Stimulated activated CD8-positive, alpha-beta memory T cell treated with anti-CD3 and anti-CD28 coated beads, Interleukin-4, amount 100 ng/mL, for 1 hour (primary cell): ENCODE measurements at regions not wholly inside any gene's neighbourhood (a gene's known extent, or its start where the extent isn't known, plus 50 kb on each side); places are given as distances from the start of the nearest gene placed in this dataset.
"Not testable (repeated sequence)": the region's sequence is repeated elsewhere in the genome, so short reads cannot be mapped to it uniquely, and the experiment has no call there.

ENCODE experiments used
- DNase-seq, 2 donors: peaks; one replicate each; pipeline ENCODE4 v3.0.0-alpha.2; 2020; ENCODE audit warnings: low read depth in 2 of 2, low spot score in 1 of 2

- DNase-seq: no peak
Observed at GRCh38 chr4:128456171-128456570, 168.6 kb upstream of the PGRMC2 start.

DNA sequence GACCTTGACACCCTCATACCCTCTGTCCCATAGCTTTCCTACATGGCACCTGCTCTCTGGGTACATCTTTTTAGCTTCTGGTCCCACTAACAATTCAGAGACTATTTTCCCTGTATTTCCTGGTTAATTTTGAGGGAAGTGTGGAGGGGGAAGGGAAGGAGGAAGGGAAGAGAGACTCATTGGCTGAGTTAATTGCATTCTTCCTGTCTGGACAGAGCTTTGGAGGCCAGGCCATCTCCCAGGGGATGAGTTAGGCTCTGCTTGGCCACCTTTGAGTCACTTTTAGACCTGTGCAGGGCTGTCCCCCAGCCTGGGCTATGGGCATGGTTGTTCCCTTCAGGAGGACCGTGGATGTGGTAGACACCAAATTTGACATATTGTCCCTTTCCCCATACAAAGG lies 167.9 kb upstream of the PGRMC2 start:
- no peak for DNase-seq

GRCh38 chr4:128454881-128455280 lies 167.3 kb upstream of the PGRMC2 start:
- DNase-seq: no peak

GRCh38 chr4:128454281-128454871 lies 166.8 kb upstream of the PGRMC2 start:
- DNase-seq: peak in 1 of 2 donors; percentile 26

GRCh38 chr4:128452415-128452814 lies 164.8 kb upstream of the PGRMC2 start:
- DNase-seq: no peak

DNA sequence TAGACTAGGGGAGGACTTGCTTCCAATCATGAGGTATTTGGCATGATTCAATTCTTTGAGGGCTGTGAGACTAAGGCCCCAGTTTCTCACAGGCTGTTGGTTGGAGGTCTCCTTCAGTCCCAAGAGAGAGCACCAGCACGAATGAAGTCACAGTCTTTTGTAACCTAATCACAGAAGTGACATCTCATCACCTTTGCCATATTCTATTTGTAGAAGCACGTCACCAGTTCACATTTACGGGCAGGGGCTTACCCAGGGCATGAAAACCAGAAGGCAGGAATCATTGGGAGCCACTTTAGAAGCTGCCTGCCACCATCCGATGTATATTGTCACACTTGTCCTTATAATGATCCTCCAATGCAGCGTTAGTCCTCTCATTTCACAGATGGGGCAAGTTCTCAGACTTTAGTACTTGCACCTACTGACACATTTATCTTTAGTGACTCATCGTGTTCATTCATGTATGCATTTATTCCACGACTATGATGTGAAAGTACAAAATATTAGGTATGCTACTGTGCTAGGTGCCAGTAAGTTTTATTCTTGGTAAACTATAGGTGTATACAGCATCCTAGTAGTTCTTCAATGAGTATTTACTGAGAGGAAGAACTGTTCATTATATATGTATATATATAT lies 163.8 kb upstream of the PGRMC2 start:
- no peak for DNase-seq

- DNase-seq: no peak
Observed at GRCh38 chr4:128450326-128451120, 162.9 kb upstream of the PGRMC2 start.

DNA sequence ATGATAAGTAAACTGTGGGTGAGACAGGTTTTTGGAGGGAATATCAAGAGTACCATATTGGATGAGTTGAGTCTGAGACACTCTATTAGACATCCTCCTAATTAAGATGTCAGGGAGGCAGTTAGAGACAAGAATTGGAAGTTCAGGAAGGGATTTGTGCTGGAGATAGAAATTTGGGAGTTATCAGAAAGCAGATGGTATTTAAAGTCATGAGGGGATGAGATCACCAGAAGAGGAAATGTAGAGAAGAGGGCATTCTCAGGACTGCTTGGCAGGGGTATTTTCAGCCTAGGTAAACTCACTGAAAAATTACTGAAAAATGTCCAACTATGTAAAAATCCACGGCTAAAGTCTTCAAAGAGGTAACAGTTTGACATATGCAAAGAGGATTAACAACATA lies 161.6 kb upstream of the PGRMC2 start:
- DNase-seq: no peak

- DNase-seq: no peak
Observed at GRCh38 chr4:128444544-128445302, 157.1 kb upstream of the PGRMC2 start.

DNA sequence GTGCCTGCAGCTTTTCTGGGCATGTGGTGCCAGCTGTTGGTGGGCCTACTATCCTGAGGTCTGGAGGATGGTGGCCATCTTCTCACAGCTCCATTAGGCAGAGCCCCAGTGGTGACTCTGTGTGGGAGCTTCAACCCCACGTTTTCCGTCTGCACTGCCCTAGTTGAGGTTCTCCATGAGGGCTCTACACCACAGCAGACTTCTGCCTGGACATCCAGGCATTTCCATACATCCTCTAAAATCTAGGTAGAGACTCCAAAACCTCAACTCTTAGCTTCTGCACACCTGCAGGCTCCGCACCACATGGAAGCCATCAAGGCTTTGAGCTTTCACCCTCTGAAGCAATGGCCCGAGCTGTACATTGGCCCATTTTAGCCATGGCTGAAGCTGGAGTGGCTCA lies 153.3 kb upstream of the PGRMC2 start:
- DNase-seq: no peak

GRCh38 chr4:128437023-128437422 lies 149.4 kb upstream of the PGRMC2 start:
- DNase-seq: not testable (repeated sequence)

- DNase-seq: not testable (repeated sequence)
Observed at GRCh38 chr4:128429023-128429613, 141.5 kb upstream of the PGRMC2 start.

DNA sequence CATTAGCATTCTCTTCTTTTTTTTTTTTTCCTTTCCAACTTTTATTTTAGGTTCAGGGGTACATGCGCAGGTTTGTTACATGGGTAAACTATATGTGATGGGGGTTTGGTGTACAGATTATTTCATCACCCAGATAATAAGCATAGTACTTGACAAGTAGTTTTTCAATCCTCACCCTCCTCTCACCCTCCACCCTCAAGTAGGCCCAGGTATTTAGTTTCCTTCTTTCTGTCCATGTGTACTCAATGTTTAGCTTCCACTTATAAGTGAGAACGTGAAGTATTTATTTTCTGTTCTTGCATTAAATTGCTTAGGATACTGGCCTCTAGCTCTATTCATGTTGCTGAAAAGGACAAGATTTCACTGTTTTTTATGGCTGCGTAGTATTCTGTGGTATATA lies 140.8 kb upstream of the PGRMC2 start:
- no peak for DNase-seq

DNA sequence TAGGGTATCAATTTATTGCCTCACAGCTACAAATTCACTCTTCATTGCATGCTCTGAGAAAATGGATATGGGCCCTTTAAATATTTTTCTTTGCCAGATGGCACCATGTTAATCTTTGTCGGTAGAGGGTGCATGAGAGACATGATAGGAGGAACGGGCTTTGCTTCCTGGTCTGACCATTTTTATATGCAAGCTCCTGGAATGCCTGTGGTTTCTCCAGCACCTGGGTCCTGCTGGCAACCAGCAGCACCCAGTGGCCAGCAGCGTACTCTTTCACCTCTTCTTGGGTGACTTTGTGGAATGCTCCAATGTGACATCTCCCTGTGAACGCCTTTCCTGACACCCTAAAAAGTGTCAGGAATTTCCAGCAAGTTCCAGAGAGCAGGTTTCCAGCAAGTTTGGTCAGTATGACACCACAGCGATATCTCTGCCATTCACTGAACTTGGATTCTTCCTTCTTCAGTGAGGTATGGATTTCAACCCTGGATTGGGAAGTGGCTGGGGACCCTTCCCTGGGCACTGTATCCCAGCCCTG lies 140.3 kb upstream of the PGRMC2 start:
- no peak for DNase-seq

- DNase-seq: no peak
Observed at GRCh38 chr4:128424527-128425497, 137.2 kb upstream of the PGRMC2 start.

- not testable (repeated sequence) for DNase-seq
Observed at GRCh38 chr4:128422296-128422695, 134.7 kb upstream of the PGRMC2 start.

- no peak for DNase-seq
Observed at GRCh38 chr4:128416921-128417320, 129.3 kb upstream of the PGRMC2 start.

- DNase-seq: no peak
Observed at GRCh38 chr4:128410037-128410436, 122.4 kb upstream of the PGRMC2 start.

DNA sequence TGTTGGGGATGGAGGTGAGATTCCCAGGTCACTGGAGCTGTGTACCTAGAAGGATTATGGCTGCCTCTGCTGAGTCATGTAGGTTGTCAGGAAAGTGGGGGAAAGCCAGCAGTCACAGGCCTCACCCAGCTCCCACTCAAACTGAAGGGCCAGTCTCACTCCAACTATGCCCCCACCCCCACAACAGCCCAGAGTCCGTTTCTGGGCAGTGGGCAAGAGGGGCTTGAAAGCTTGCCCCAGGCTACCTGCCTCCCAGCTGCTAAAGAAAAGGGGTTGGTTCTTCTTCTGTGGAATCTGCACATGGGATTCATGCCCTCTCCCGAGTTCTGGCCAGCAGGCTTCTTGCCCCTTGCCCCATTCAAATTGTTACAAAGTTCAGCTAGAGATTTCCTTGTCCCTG lies 116.0 kb upstream of the PGRMC2 start:
- DNase-seq: no peak

DNA sequence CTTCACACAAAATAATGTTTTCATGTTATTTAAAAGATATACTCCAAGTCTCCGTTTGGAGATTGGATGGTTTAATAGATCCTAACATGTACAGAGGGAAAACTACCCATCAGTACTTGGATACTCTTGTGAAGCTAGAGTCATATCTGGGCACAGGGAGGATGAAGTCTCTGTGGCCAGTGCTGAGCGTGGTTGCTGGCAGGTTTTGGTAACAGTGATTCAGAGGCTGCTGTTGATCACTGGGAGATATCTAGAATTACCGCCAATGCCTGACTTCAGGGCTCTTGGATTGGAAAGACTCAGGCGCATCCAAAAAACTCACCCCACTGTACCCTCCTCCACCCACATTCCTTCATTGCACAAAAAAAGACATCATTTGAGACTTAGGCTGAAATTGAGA lies 107.2 kb upstream of the PGRMC2 start:
- DNase-seq: no peak
